Prostate gland (tissue), 2 donors: ENCODE measurements at regions not wholly inside any gene's neighbourhood (a gene's known extent, or its start where the extent isn't known, plus 50 kb on each side); places are given as distances from the start of the nearest gene placed in this dataset.

Source experiments
- POLR2A ChIP-seq: fragments of 450-650 bp; IDR thresholded peaks from one replicate; pipeline ENCODE4 v1.6.1; 2016; ENCODE audit warnings: antibody characterized with exemption, mild to moderate bottlenecking
- POLR2AphosphoS5 ChIP-seq: sonication (generic); formaldehyde crosslinking; IDR thresholded peaks from one replicate; pipeline ENCODE4 v1.6.1; 2017; ENCODE audit warnings: antibody characterized with exemption
- TF ChIP-seq, protein P1 (sequence below), 4 experiments: fragments of 200-600 bp in 2 of 4; fragments of 450-650 bp in 2 of 4; sonication (generic) in 2 of 4; IDR thresholded peaks; 1 replicate in 3 of 4; 2 replicates in 1 of 4; pipeline ENCODE4 v1.5.1; 2016 to 2019; ENCODE audit warnings: antibody characterized with exemption in 4 of 4, mild to moderate bottlenecking in 2 of 4, moderate library complexity in 2 of 4

- TF ChIP-seq, protein P1, sequence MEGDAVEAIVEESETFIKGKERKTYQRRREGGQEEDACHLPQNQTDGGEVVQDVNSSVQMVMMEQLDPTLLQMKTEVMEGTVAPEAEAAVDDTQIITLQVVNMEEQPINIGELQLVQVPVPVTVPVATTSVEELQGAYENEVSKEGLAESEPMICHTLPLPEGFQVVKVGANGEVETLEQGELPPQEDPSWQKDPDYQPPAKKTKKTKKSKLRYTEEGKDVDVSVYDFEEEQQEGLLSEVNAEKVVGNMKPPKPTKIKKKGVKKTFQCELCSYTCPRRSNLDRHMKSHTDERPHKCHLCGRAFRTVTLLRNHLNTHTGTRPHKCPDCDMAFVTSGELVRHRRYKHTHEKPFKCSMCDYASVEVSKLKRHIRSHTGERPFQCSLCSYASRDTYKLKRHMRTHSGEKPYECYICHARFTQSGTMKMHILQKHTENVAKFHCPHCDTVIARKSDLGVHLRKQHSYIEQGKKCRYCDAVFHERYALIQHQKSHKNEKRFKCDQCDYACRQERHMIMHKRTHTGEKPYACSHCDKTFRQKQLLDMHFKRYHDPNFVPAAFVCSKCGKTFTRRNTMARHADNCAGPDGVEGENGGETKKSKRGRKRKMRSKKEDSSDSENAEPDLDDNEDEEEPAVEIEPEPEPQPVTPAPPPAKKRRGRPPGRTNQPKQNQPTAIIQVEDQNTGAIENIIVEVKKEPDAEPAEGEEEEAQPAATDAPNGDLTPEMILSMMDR (IDR thresholded peaks at IDR 0.05): no peak
- TF ChIP-seq POLR2A: no peak
- TF ChIP-seq POLR2AphosphoS5: no peak
These were observed 312.2 kb downstream of the EN1 start for GRCh38 chr2:118535171-118535817.
